Kidney tubule cell (primary cell): ENCODE measurements at regions not wholly inside any gene's neighbourhood (a gene's known extent, or its start where the extent isn't known, plus 50 kb on each side); places are given as distances from the start of the nearest gene placed in this dataset.
"Not testable (repeated sequence)": the region's sequence is repeated elsewhere in the genome, so short reads cannot be mapped to it uniquely, and the experiment has no call there.

ENCODE experiments used
- DNase-seq: peaks from one replicate; pipeline ENCODE4 v3.0.0-alpha.2; 2018; ENCODE audit warnings: low spot score

GRCh38 chr5:52165806-52166205, 621.9 kb upstream of the ITGA1 start:
- not testable (repeated sequence) for DNase-seq

DNA sequence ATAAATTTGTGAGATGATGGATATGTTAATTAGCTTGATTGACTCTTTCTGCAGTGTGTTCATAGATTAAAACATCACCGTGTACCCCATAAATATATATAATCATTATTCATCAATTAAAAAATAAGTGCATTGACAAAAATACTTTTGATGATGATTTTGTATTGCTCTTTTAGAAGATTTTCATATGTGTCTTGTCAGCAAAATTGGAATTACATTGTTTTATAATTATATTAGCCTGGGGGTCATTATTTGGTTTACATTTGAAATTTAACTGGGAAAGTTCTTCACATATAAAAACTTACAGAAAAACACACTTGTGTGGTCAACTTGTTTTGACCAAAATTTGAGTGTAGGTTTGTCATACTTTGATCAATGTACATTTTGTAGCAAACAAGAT, 614.6 kb upstream of the ITGA1 start:
- DNase-seq = no peak

DNA sequence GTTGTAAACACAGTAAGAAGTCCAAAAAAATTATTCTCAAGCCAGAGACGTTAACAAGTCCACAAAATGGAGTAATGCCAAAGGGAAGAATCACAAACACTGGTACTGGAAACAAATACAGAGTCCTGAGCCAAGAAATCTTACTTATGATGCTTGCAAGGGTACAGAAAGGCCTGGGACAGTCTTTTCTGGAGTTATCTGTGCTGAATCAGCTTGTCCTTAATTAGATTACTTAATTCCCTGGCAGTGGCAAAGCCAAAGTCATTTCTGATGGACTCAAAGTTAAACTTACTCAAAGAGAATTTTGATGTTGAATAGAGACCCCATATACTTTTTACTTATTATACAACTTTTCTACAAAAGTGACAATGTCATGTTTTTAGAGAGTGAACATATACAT, 610.5 kb upstream of the ITGA1 start:
- no peak for DNase-seq

DNA sequence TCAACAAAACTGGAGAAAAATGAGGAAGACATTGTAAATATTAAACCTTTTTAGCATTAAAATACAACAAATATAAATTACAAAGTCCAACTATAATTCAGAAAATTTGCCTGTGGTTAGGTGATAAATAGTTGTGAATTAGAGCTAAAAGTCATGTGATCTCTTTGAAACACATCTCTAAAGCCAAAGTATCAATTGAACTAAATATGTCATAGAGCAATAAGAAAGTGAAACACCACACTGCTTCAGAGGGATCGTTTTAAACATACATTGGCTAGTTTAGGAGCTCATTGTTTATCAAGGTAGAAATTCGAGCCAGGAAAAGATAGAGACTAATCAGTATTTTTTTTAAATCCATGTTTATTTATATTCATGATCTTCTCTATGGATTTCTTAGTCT, 606.3 kb upstream of the ITGA1 start:
- DNase-seq = no peak

- no peak for DNase-seq
These were observed 597.0 kb upstream of the ITGA1 start for GRCh38 chr5:52190737-52191136.

GRCh38 chr5:52199833-52200232, 587.9 kb upstream of the ITGA1 start:
- DNase-seq = no peak

- DNase-seq = no peak
These were observed 585.5 kb upstream of the ITGA1 start for GRCh38 chr5:52202256-52202655.

DNA sequence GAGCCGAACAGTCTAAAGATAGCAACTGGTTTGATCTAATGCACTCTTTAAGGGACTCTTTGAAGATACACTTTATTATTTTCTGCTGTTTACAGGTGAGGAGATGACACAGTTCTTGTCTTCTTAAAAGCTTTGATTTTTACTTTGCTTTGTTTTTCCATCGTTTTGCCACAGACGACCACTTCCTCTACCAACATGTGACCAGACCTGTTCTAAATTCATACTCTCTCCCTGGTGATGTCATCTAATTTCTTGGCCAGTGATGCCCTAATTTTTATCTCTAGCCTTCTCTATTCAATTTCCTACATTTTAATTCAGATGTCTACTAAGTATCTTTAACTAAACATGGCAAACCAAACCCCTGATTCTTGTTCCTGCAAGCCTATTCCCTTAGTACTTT, 583.4 kb upstream of the ITGA1 start:
- no peak for DNase-seq
